NCI-H748 treated with DMSO at 0.1 percent for 48 hours (cell line): ENCODE measurements at regions not wholly inside any gene's neighbourhood (a gene's known extent, or its start where the extent isn't known, plus 50 kb on each side); places are given as distances from the start of the nearest gene placed in this dataset.
A peak's percentile ranks its signal among the peaks of the same experiment; 100 is the strongest.
"Not testable (repeated sequence)": the region's sequence is repeated elsewhere in the genome, so short reads cannot be mapped to it uniquely, and the experiment has no call there.

Experiments used
- DNase-seq: peaks from one replicate; lab custom pipeline; 2025; lab: John Stamatoyannopoulos, UW

DNA sequence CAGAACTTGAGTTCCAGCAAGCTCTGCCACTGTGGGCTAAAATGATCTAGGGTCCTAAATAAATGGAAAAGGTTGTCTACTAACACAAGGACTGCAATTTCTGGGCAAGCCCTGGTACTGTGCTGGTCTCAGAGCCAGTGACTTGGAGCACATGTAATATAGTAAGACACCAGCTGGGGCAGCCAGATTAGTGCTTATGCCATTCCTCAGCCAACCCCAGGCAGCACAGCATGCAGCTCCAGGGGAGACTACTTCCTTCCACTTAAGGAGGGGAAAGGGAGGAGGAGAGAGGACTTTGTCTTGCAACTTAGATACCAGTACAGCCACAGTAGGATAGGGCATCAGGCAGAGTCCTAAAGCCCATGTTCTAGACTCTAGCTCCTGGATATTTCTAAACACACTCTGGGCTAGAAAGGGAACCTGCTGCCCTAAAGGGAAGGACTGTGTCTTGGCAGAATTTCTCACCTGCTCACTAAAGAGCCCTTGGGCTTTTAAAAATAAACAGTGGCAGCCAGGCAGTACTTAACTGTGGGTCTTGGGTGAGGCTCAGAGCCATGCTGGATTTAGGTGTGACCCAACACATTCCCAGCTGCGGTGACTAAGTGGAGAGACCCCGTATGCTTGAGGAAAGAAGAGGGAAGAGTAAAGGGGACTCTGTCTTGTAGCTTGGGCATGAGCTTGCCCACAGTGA lies 223.7 kb upstream of the BCHE start:
- no peak for DNase-seq

- peak; percentile 1 for DNase-seq
Measured at GRCh38 chr3:166052440-166052839, 215.2 kb upstream of the BCHE start.

DNA sequence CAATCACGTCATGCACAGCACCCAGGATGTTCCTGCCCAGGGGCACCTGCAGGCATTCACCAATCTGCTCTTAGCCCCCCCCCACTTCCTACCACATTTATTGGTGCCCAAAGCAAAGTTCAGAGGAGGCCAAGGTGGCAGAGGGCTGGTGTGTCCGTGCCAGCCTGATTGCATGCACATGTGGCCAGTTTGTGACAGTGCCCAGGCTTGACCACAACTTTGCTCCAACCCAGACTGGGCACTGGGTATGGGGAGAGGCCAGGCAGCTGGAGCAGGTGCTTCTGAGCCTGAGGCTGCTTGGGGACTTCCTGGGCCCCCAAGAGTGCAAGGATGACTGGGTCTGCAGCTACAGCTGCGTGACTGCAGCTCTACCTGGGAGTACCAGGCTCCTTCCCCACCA lies 192.3 kb upstream of the BCHE start:
- no peak for DNase-seq

- peak; percentile 7 for DNase-seq
Measured at GRCh38 chr3:166013073-166013679, 176.0 kb upstream of the BCHE start.

DNA sequence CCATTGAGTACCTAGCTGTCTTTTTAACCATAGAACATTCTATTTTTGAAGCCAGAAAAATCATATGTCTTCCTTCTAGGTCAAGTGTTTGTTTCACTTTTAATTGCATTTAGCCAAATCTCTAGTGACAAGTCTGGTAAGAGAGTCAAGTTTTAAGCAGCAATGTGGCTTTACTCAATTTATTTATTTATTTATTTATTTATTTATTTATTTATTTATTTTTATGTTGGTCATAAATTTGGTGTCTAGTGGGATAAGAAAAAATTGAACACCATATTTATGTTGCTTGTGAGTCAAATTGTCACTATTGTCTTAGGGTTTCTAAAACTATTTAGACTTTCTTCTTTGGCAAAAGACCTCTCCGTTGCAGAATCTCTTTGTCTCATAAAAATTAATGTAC lies 174.5 kb upstream of the BCHE start:
- no peak for DNase-seq

DNA sequence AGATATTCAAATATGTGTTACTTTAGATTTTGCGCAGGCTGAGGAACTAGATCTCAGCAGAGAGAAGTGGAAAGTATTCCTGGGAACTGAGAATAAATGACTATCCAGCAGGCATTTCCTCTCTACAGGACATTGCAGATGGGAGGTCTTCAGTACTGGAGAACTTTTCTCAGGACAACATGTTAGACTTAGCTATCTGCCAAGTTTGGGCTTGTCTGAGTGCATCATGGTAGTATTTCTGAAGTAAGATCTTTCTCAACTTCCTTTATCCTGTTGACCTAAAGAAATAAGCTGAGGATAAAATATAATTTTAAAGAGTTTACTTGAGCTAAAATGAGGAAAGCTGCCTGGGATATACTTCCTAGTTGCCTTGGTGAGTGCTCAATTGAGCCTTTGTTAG lies 167.9 kb upstream of the BCHE start:
- no peak for DNase-seq

DNA sequence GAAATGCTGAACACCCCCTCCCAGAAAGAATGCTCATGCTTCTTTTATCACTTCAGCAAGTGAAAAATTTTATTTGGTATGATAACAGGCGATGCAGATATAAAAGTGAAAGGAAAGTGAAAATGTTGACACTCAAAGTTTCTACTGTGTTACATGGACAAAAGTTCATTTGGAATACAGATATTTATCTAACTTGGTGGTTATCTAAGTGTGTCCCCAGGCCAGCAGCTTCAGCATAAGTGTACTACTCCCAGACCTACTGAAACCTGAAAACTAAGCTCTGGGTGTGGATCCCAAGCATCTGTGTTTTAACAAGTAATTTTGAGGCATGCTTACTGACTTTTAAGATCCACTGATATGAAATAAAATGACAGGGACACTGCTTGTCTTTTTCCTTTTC lies 157.1 kb upstream of the BCHE start:
- no peak for DNase-seq

DNA sequence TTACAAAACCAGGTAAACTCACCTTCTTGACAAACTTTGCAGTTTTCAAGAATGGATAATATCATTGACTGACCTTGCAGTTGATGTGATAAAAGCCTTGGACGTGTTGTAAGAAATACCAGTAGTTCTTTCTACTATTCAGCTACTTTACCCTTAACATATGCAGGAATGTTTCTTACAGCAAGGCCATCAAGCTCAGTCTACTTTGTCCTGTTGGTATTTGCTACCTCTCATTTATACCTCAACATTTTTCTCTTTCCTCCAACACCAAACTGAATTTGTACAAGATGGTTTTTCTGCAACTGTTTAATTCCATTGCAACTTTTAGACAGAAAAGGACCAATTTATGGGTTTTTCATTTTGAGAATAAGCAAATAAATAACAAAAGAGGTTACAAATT lies 147.4 kb upstream of the BCHE start:
- no peak for DNase-seq

DNA sequence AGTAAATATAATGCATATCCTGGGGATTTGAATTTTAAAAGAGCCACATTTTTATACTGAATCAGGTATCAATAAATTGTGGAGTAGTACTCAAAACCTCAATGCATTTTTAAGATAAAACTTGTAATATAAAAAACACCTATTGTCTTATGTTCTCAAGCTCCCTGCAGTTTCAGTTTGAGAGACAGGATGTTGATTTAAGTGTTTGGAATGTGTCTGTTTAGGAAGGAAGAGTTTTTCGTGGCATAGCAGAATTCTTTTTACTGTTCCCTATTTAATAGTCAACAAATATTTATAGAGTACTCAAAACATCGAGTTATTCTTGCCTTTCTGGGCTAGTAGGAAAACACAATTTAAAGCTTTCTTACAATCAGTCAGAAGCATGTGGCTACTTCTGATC lies 146.1 kb upstream of the BCHE start:
- DNase-seq, result no peak

DNA sequence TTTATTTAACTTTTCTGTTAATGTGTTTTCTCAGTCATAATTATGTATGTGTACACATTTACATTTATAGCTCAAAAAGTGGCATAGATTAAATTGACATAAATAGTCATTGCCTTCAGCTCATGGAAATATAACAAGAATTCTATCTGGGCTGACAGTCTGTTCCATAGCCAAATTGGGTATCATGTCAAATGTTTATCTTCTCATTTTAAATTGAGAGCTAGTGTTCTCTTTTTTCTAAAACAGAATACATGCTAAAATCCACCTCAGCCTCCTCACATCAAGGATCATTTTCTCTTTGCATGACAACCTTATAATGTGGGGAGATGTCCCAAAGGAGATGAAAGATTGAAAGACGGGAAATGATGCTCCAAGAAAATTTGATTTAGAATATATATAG lies 144.1 kb upstream of the BCHE start:
- DNase-seq, result no peak

DNA sequence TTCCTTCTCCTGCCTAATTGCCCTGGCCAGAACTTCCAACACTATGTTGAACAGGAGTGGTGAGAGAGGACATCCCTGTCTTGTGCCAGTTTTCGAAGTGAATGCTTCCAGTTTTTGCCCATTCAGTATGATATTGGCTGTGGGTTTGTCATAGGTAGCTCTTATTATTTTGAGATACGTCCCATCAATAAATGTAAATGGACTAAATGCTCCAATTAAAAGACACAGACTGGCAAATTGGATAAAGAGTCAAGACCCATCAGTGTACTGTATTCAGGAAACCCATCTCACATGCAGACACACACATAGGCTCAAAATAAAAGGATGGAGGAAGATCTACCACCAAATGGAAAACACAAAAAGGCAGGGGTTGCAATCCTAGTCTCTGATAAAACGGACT lies 123.6 kb upstream of the BCHE start:
- not testable (repeated sequence) for DNase-seq

DNA sequence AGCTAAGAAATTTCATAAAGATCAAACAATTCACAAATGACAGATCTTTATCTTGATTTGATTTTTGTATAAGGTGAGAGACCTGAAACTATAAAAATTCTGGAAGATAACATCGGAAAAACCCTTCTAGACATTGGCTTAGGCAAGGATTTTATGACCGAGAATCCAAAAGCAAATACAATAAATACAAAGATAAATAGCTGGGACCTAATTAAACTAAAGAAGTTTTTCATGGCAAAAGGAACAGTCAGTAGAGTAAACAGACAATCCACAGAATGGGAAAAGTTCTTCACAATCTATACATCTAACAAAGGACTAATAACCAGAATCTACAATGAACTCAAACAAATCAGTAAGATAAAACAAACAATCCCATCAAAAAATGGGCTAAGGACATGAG lies 116.9 kb upstream of the BCHE start:
- DNase-seq, result no peak

DNA sequence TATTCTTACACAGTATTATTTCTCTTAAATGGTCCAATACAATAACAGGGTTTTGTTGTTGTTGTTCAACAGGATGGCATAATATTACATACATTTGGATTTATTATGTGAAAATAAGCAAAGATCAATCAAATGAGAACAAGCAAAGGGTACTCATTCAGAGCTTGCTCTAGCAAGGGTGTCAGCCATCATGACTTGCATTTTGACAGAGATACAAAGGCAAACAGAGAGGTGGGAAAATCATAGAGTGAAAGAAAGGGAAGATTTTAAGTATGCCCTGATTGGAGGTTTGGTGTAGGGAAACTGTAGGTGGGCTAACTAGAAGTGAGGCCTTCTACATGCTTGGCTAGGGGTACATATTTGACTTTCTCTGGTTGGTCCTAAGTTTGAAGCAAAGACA lies 109.1 kb upstream of the BCHE start:
- DNase-seq, result no peak

- DNase-seq, result no peak
Measured at GRCh38 chr3:165938986-165939540, 101.8 kb upstream of the BCHE start.

DNA sequence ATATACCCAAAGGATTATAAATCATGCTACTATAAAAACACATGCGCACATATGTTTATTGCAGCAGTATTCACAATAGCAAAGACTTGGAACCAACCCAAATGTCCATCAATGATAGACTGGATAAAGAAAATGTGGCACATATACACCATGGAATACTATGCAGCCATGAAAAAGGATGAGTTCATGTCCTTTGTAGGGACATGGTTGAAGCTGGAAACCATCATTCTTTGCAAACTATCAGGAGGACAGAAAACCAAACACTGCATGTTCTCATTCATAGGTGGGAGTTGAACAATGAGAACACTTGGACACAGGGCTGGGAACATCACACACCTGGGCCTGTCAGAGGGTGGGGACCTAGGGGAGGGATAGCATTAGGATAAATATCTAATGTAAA lies 98.9 kb upstream of the BCHE start:
- not testable (repeated sequence) for DNase-seq

DNA sequence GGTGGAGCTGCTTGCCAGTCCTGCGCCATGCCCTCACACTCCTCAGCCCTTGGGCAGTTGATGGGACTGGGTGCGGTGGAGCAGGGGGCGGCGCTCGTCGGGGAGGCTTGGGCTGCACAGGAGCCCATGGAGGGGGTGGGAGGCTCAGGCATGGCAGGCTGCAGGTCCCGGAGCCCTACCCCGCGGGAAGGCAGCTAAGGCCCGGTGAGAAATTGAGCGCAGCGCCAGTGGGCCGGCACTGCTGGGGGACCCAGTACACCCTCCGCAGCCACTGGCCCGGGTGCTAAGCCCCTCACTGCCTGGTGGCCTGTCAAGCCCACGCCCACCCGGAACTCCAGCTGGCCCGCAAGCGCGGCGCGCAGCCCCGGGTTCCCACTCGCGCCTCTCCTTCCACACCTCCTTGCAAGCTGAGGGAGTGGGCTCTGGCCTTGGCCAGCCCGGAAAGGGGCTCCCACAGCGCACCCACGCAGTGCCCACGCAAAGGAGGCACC lies 87.1 kb upstream of the BCHE start:
- not testable (repeated sequence) for DNase-seq

DNA sequence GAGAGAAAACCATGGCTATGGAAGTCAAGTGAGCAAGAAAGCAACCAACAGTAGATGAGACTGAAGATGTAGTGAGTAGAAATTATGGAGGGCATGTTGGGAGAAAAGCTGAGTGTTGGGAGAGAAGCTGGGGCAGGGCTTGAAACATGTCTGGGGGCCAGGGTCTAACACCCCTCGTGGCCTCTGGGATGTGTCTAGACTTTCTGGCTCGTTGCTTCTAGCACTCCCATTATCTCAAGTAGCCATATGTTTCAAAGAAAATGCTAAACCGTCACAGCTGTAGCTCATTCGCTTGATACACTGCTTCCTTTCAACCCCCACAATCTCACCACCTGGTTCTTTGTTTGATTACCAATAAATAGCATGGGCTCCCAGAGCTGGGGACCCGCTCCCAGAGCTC lies 83.8 kb upstream of the BCHE start:
- DNase-seq, result no peak

DNA sequence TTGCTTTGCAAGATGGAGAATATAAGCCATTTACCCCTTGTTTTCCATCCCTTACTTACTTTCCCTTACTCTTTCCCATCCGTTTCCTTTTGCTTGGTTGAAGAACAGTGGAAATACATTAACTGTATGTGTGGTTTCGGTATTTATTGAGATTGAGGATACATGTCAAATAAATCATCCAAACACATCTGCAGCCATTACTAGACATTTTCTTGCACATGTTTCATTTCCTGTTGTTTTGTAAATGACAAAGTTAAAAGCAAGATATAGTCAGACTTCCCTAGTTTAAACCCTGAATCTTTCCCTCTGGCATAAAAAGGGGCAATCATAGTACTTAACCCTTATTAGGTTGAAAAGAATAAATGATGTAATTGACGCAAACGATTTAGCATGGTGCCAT lies 82.1 kb upstream of the BCHE start:
- no peak for DNase-seq

GRCh38 chr3:165918657-165918979 lies 81.4 kb upstream of the BCHE start:
- no peak for DNase-seq

DNA sequence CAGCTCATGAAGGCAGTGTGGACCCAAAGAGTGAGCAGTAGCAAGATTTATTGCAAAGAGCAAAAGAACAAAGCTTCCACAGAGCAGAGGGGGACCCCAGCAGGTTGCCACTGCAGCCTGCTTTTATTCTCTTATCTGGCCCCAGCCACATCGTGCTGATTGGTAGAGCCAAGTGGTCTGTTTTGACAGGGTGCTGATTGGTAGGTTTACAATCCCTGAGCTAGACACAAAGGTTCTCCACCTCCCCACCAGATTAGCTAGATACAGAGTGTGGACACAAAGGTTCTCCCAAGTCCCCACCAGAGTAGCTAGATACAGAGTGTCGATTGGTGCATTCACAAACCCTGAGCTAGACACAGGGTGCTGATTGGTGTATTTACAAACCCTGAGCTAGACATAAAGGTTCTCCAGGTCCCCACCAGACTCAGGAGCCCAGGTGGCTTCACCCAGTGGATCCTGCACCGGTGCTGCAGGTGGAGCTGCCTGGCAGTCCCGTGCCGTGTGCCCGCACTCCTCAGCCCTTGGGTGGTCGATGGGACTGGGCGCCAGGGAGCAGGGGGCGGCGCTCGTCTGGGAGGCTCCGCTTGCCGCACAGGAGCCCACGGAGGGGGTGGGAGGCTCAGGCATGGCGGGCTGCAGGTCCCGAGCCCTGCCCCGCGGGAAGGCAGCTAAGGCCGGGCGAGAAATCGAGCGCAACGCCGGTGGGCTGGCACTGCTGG lies 80.9 kb upstream of the BCHE start:
- not testable (repeated sequence) for DNase-seq

- not testable (repeated sequence) for DNase-seq
Measured at GRCh38 chr3:165915104-165915503, 77.9 kb upstream of the BCHE start.

DNA sequence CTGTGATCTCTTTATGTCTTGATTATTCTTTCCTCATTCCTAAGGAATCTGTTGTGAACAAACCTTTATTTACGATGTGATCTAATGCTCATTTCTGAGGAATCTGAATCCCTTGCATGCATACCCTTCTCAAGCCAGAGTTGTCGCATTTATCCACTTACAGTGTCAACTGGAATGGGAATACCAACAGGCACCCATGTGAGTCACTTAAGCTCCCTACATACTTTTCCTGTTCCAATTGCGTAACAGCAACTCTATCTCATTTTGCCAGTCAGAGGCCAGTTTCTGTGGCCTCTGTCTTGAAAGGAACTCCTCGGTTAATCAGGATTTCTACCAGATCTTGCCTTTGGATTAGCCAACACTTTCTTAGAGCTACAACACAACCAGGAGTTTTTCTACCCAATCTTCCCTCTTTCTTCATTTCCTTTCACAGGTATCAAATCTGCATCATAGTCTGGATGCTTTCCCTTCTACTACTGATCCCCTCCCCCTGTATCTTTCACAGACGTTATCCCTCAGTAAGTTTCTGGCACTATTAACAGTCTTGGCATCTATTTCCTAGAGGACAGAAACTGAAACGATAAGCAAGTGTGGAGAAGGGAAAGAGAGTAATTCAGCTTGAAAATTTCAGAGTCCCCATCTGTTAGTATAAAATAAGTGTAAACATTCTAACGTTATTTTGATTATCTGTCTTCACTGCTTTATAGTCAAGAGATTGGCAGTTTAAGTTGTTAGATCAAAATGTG lies 66.8 kb upstream of the BCHE start:
- no peak for DNase-seq
